Middle frontal gyrus (tissue), 1 donor: ENCODE measurements at regions not wholly inside any gene's neighbourhood (a gene's known extent, or its start where the extent isn't known, plus 50 kb on each side); places are given as distances from the start of the nearest gene placed in this dataset.
"Not testable (repeated sequence)": the region's sequence is repeated elsewhere in the genome, so short reads cannot be mapped to it uniquely, and the experiment has no call there.

Source experiments
- DNase-seq: peaks from one replicate; pipeline ENCODE4 v3.0.0-alpha.2; 2015; ENCODE audit warnings: low spot score; ENCODE audit errors: extremely low spot score

GRCh38 chr6:27156874-27157458, 90.5 kb upstream of the PRSS16 start:
- no peak for DNase-seq

- DNase-seq = no peak
Observed at GRCh38 chr6:27157459-27158315, 89.8 kb upstream of the PRSS16 start.

GRCh38 chr6:27158316-27158643, 89.2 kb upstream of the PRSS16 start:
- no peak for DNase-seq

- DNase-seq = no peak
Observed at GRCh38 chr6:27159725-27160124, 87.8 kb upstream of the PRSS16 start.

- DNase-seq = no peak
Observed at GRCh38 chr6:27161115-27161514, 86.4 kb upstream of the PRSS16 start.

GRCh38 chr6:27161603-27161945, 85.9 kb upstream of the PRSS16 start:
- no peak for DNase-seq

- peak; percentile 47 for DNase-seq
Observed at GRCh38 chr6:27161946-27162603, 85.4 kb upstream of the PRSS16 start.

GRCh38 chr6:27163834-27164233, 83.7 kb upstream of the PRSS16 start:
- DNase-seq = no peak

- no peak for DNase-seq
Observed at GRCh38 chr6:27168108-27168507, 79.4 kb upstream of the PRSS16 start.

GRCh38 chr6:27168586-27169443, 78.7 kb upstream of the PRSS16 start:
- no peak for DNase-seq

- not testable (repeated sequence) for DNase-seq
Observed at GRCh38 chr6:27172524-27173231, 74.8 kb upstream of the PRSS16 start.

GRCh38 chr6:27173232-27173601, 74.3 kb upstream of the PRSS16 start:
- DNase-seq = not testable (repeated sequence)

- DNase-seq = no peak
Observed at GRCh38 chr6:27174958-27175357, 72.5 kb upstream of the PRSS16 start.

GRCh38 chr6:27176096-27176495, 71.4 kb upstream of the PRSS16 start:
- no peak for DNase-seq

GRCh38 chr6:27176523-27177484, 70.7 kb upstream of the PRSS16 start:
- DNase-seq = peak; percentile 24

- peak; percentile 72 for DNase-seq
Observed at GRCh38 chr6:27177485-27178406, 69.8 kb upstream of the PRSS16 start.

GRCh38 chr6:27178407-27178730, 69.1 kb upstream of the PRSS16 start:
- no peak for DNase-seq

- no peak for DNase-seq
Observed at GRCh38 chr6:27178860-27179259, 68.6 kb upstream of the PRSS16 start.
